ENCODE measurements at regions not wholly inside any gene's neighbourhood (a gene's known extent, or its start where the extent isn't known, plus 50 kb on each side); places are given as distances from the start of the nearest gene placed in this dataset.

GRCh38 chr4:38585871-38586270 lies 78.1 kb upstream of the KLF3 start:
- H3K9me3 ChIP-seq (ENCODE audit: low read depth, low read length): no peaks in the 10 kb centered on the region
- no peak overlapping the region for H3K4me3 ChIP-seq (ENCODE audit: low read length)
- peaks cover 31% of the 10 kb centered on the region for H3K4me1 ChIP-seq (ENCODE audit: insufficient read depth, low read length)
- H3K27me3 ChIP-seq (ENCODE audit: insufficient read depth, low read length): no peaks in the 10 kb centered on the region

GRCh38 chr4:38587106-38587505 lies 76.9 kb upstream of the KLF3 start:
- Histone ChIP-seq H3K4me3 (ENCODE audit: low read length) (no peak overlapping the region), H3K9me3 (ENCODE audit: low read depth, low read length) (no peaks in the 10 kb centered on the region), H3K27me3 (ENCODE audit: insufficient read depth, low read length) (no peaks in the 10 kb centered on the region), H3K4me1 (ENCODE audit: insufficient read depth, low read length) (peaks cover 31% of the 10 kb centered on the region)

- Histone ChIP-seq H3K9me3 (ENCODE audit: low read depth, low read length) (no peaks in the 10 kb centered on the region), H3K27me3 (ENCODE audit: insufficient read depth, low read length) (no peaks in the 10 kb centered on the region), H3K4me3 (ENCODE audit: low read length) (no peak overlapping the region), H3K4me1 (ENCODE audit: insufficient read depth, low read length) (peaks cover 21% of the 10 kb centered on the region)
Measured at GRCh38 chr4:38590046-38590445, 74.0 kb upstream of the KLF3 start.

GRCh38 chr4:38591617-38592337 lies 72.2 kb upstream of the KLF3 start:
- no peaks in the 10 kb centered on the region for H3K27me3 ChIP-seq (ENCODE audit: insufficient read depth, low read length)
- no peaks in the 10 kb centered on the region for H3K9me3 ChIP-seq (ENCODE audit: low read depth, low read length)
- H3K4me3 ChIP-seq (ENCODE audit: low read length): no peak overlapping the region
- peaks cover 5% of the 10 kb centered on the region for H3K4me1 ChIP-seq (ENCODE audit: insufficient read depth, low read length)

- Histone ChIP-seq H3K4me1 (ENCODE audit: insufficient read depth, low read length) (peaks cover 16% of the 10 kb centered on the region), H3K4me3 (ENCODE audit: low read length) (no peak overlapping the region), H3K27me3 (ENCODE audit: insufficient read depth, low read length) (no peaks in the 10 kb centered on the region), H3K9me3 (ENCODE audit: low read depth, low read length) (no peaks in the 10 kb centered on the region)
Measured at GRCh38 chr4:38598489-38598888, 65.5 kb upstream of the KLF3 start.

- Histone ChIP-seq H3K27me3 (ENCODE audit: insufficient read depth, low read length) (no peaks in the 10 kb centered on the region), H3K4me1 (ENCODE audit: insufficient read depth, low read length) (peaks cover 16% of the 10 kb centered on the region), H3K4me3 (ENCODE audit: low read length) (no peak overlapping the region), H3K9me3 (ENCODE audit: low read depth, low read length) (no peaks in the 10 kb centered on the region)
Measured at GRCh38 chr4:38600575-38600974, 63.4 kb upstream of the KLF3 start.

- H3K27me3 ChIP-seq (ENCODE audit: insufficient read depth, low read length): no peaks in the 10 kb centered on the region
- H3K4me1 ChIP-seq (ENCODE audit: insufficient read depth, low read length): peaks cover 16% of the 10 kb centered on the region
- H3K9me3 ChIP-seq (ENCODE audit: low read depth, low read length): no peaks in the 10 kb centered on the region
- no peak overlapping the region for H3K4me3 ChIP-seq (ENCODE audit: low read length)
Measured at GRCh38 chr4:38601244-38601915, 62.6 kb upstream of the KLF3 start.

GRCh38 chr4:38601916-38602291 lies 62.1 kb upstream of the KLF3 start:
- Histone ChIP-seq H3K4me3 (ENCODE audit: low read length) (no peak overlapping the region), H3K9me3 (ENCODE audit: low read depth, low read length) (no peaks in the 10 kb centered on the region), H3K4me1 (ENCODE audit: insufficient read depth, low read length) (peaks cover 16% of the 10 kb centered on the region), H3K27me3 (ENCODE audit: insufficient read depth, low read length) (no peaks in the 10 kb centered on the region)

- H3K9me3 ChIP-seq (ENCODE audit: low read depth, low read length): no peaks in the 10 kb centered on the region
- peaks cover 16% of the 10 kb centered on the region for H3K4me1 ChIP-seq (ENCODE audit: insufficient read depth, low read length)
- no peak overlapping the region for H3K4me3 ChIP-seq (ENCODE audit: low read length)
- no peaks in the 10 kb centered on the region for H3K27me3 ChIP-seq (ENCODE audit: insufficient read depth, low read length)
Measured at GRCh38 chr4:38603652-38604051, 60.3 kb upstream of the KLF3 start.

GRCh38 chr4:38605181-38605752 lies 58.7 kb upstream of the KLF3 start:
- Histone ChIP-seq H3K27me3 (ENCODE audit: insufficient read depth, low read length) (no peaks in the 10 kb centered on the region), H3K4me1 (ENCODE audit: insufficient read depth, low read length) (peaks cover 29% of the 10 kb centered on the region), H3K9me3 (ENCODE audit: low read depth, low read length) (no peaks in the 10 kb centered on the region), H3K4me3 (ENCODE audit: low read length) (no peak overlapping the region)

GRCh38 chr4:38605753-38606586 lies 58.0 kb upstream of the KLF3 start:
- Histone ChIP-seq H3K9me3 (ENCODE audit: low read depth, low read length) (no peaks in the 10 kb centered on the region), H3K4me3 (ENCODE audit: low read length) (no peak overlapping the region), H3K4me1 (ENCODE audit: insufficient read depth, low read length) (peaks cover 28% of the 10 kb centered on the region), H3K27me3 (ENCODE audit: insufficient read depth, low read length) (no peaks in the 10 kb centered on the region)

GRCh38 chr4:38606587-38606905 lies 57.5 kb upstream of the KLF3 start:
- Histone ChIP-seq H3K4me3 (ENCODE audit: low read length) (no peak overlapping the region), H3K27me3 (ENCODE audit: insufficient read depth, low read length) (no peaks in the 10 kb centered on the region), H3K9me3 (ENCODE audit: low read depth, low read length) (no peaks in the 10 kb centered on the region), H3K4me1 (ENCODE audit: insufficient read depth, low read length) (peaks cover 27% of the 10 kb centered on the region)

GRCh38 chr4:38609614-38610013 lies 54.4 kb upstream of the KLF3 start:
- Histone ChIP-seq H3K4me1 (ENCODE audit: insufficient read depth, low read length) (peaks cover 29% of the 10 kb centered on the region), H3K27me3 (ENCODE audit: insufficient read depth, low read length) (no peaks in the 10 kb centered on the region), H3K9me3 (ENCODE audit: low read depth, low read length) (no peaks in the 10 kb centered on the region), H3K4me3 (ENCODE audit: low read length) (no peak overlapping the region)

- H3K4me1 ChIP-seq (ENCODE audit: insufficient read depth, low read length): peaks cover 29% of the 10 kb centered on the region
- H3K4me3 ChIP-seq (ENCODE audit: low read length): no peak overlapping the region
Measured at GRCh38 chr4:38610521-38610920, 53.5 kb upstream of the KLF3 start.

GRCh38 chr4:38610966-38611431 lies 53.0 kb upstream of the KLF3 start:
- H3K9me3 ChIP-seq (ENCODE audit: low read depth, low read length): no peaks in the 10 kb centered on the region
- no peak overlapping the region for H3K4me3 ChIP-seq (ENCODE audit: low read length)
- H3K27me3 ChIP-seq (ENCODE audit: insufficient read depth, low read length): no peaks in the 10 kb centered on the region
- H3K4me1 ChIP-seq (ENCODE audit: insufficient read depth, low read length): peaks cover 34% of the 10 kb centered on the region

More at GRCh38 chr4:38610521-38610920, 53.5 kb upstream of the KLF3 start:
- no peaks in the 10 kb centered on the region for H3K27me3 ChIP-seq (ENCODE audit: insufficient read depth, low read length)
- no peaks in the 10 kb centered on the region for H3K9me3 ChIP-seq (ENCODE audit: low read depth, low read length)
